ENCODE measurements at regions not wholly inside any gene's neighbourhood (a gene's known extent, or its start where the extent isn't known, plus 50 kb on each side); places are given as distances from the start of the nearest gene placed in this dataset.

GRCh38 chr14:98163873-98164272, 1108.1 kb downstream of the BCL11B start:
- Histone ChIP-seq H3K27me3 (ENCODE audit: control insufficient read depth in 1 of 2, insufficient read depth in 2 of 2, low read length in 2 of 2) (no peaks in the 10 kb centered on the region), H4K20me1 (ENCODE audit: insufficient read depth, low read length) (no peaks in the 10 kb centered on the region), H2AFZ (ENCODE audit: low read length) (no peak overlapping the region), H3K4me2 (ENCODE audit: low read depth, low read length) (no peak overlapping the region), H3K36me3 (replicated peaks in 1 of 2; ENCODE audit: control insufficient read depth in 1 of 2, insufficient read depth in 2 of 2, low read length in 2 of 2) (no peaks in the 10 kb centered on the region), H3K27ac (ENCODE audit: extremely low read length, insufficient read depth, low read length) (no peak overlapping the region), H3K4me1 (ENCODE audit: insufficient read depth, low read length) (no peaks in the 10 kb centered on the region), H3K9me3 (ENCODE audit: low read length) (peaks cover 42% of the 10 kb centered on the region), H3K9ac (ENCODE audit: insufficient read depth, low read depth, low read length) (no peak overlapping the region), H3K79me2 (ENCODE audit: insufficient read depth, low read length) (no peaks in the 10 kb centered on the region), H3K4me3 (replicated peaks in 1 of 3; ENCODE audit: insufficient read depth in 1 of 3, low read depth in 2 of 3, low read length in 3 of 3) (no peak overlapping the region)
- POLR2A ChIA-PET: no interaction called here
- ATAC-seq (no peak), DNase-seq (ENCODE audit: low spot score) (no peak), FAIRE-seq (no peak)
- WGBS (ENCODE audit: low lambda C conversion rate): 0% methylated on average over 1 of the region's 3 CpGs
- in situ Hi-C loops (cut with HindIII; ENCODE audit: extremely low pct_ligation_motif_present, low pct_unique_long_range_greater_than_20kb) (no loop called here), intact Hi-C loops (cut with micrococcal nuclease; ENCODE audit: unreplicated experiment) (no loop called here)
- TF ChIP-seq NPAS2 (CRISPR knock-in tag; IDR thresholded peaks at IDR 0.05; ENCODE audit: borderline replicate concordance): no peak
- no peak for TF ChIP-seq NAIF1 (CRISPR knock-in tag; IDR thresholded peaks at IDR 0.05; ENCODE audit: borderline replicate concordance)
- no peak for TF ChIP-seq ZSCAN21 (CRISPR knock-in tag; IDR thresholded peaks at IDR 0.05; ENCODE audit: borderline replicate concordance)
- no peak for TF ChIP-seq ZNF619 (CRISPR knock-in tag; IDR thresholded peaks at IDR 0.05)
- no peak for TF ChIP-seq GATAD2A (CRISPR knock-in tag; IDR thresholded peaks at IDR 0.05)
- no peak for TF ChIP-seq ZNF597 (CRISPR knock-in tag; IDR thresholded peaks at IDR 0.05)
- TF ChIP-seq, protein P1, sequence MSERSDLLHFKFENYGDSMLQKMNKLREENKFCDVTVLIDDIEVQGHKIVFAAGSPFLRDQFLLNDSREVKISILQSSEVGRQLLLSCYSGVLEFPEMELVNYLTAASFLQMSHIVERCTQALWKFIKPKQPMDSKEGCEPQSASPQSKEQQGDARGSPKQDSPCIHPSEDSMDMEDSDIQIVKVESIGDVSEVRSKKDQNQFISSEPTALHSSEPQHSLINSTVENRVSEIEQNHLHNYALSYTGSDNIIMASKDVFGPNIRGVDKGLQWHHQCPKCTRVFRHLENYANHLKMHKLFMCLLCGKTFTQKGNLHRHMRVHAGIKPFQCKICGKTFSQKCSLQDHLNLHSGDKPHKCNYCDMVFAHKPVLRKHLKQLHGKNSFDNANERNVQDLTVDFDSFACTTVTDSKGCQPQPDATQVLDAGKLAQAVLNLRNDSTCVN (CRISPR knock-in tag; IDR thresholded peaks at IDR 0.05; ENCODE audit: borderline replicate concordance): no peak
- TF ChIP-seq, protein P2, sequence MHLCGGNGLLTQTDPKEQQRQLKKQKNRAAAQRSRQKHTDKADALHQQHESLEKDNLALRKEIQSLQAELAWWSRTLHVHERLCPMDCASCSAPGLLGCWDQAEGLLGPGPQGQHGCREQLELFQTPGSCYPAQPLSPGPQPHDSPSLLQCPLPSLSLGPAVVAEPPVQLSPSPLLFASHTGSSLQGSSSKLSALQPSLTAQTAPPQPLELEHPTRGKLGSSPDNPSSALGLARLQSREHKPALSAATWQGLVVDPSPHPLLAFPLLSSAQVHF (CRISPR knock-in tag; IDR thresholded peaks at IDR 0.05): no peak
- no peak for TF ChIP-seq POLR2G (IDR thresholded peaks at IDR 0.05; ENCODE audit: low read depth, low read length)
- TF ChIP-seq ZMYM2 (CRISPR knock-in tag; IDR thresholded peaks at IDR 0.05): no peak
- no TSS peak for BruUV-seq (replicated peaks)
- CTCF ChIA-PET (ENCODE audit: low intra/inter-chr PET ratio, low total read pairs): no interaction called here

Data from HepG2 (cell line).